ENCODE measurements at regions not wholly inside any gene's neighbourhood (a gene's known extent, or its start where the extent isn't known, plus 50 kb on each side); places are given as distances from the start of the nearest gene placed in this dataset.
"Not testable (repeated sequence)": the region's sequence is repeated elsewhere in the genome, so short reads cannot be mapped to it uniquely, and the experiment has no call there.

- DNase-seq (ENCODE audit: extremely low read depth in 1 of 11, low read depth in 9 of 11, low spot score in 4 of 11), result no peak
These were observed 132.9 kb upstream of the AADACL2 start for GRCh38 chr3:151600783-151601182.

- no peak for DNase-seq (ENCODE audit: extremely low read depth in 1 of 11, low read depth in 9 of 11, low spot score in 4 of 11)
These were observed 134.5 kb upstream of the AADACL2 start for GRCh38 chr3:151599103-151599672.

GRCh38 chr3:151596940-151597339 lies 136.1 kb upstream of the IGSF10 start:
- DNase-seq (ENCODE audit: extremely low read depth in 1 of 11, low read depth in 9 of 11, low spot score in 4 of 11), result no peak

GRCh38 chr3:151593928-151594327 lies 133.1 kb upstream of the IGSF10 start:
- no peak for DNase-seq (ENCODE audit: extremely low read depth in 1 of 11, low read depth in 9 of 11, low spot score in 4 of 11)

GRCh38 chr3:151592287-151592686 lies 131.4 kb upstream of the IGSF10 start:
- DNase-seq (ENCODE audit: extremely low read depth in 1 of 11, low read depth in 9 of 11, low spot score in 4 of 11), result no peak

- no peak for DNase-seq (ENCODE audit: extremely low read depth in 1 of 11, low read depth in 9 of 11, low spot score in 4 of 11)
These were observed 130.6 kb upstream of the IGSF10 start for GRCh38 chr3:151591441-151591840.

- DNase-seq (ENCODE audit: extremely low read depth in 1 of 11, low read depth in 9 of 11, low spot score in 4 of 11), result no peak
These were observed 128.4 kb upstream of the IGSF10 start for GRCh38 chr3:151589311-151589710.

GRCh38 chr3:151587659-151588058 lies 126.8 kb upstream of the IGSF10 start:
- DNase-seq (ENCODE audit: extremely low read depth in 1 of 11, low read depth in 9 of 11, low spot score in 4 of 11), result not testable (repeated sequence)

- no peak for DNase-seq (ENCODE audit: extremely low read depth in 1 of 11, low read depth in 9 of 11, low spot score in 4 of 11)
These were observed 123.7 kb upstream of the IGSF10 start for GRCh38 chr3:151584566-151584965.

- DNase-seq (ENCODE audit: extremely low read depth in 1 of 11, low read depth in 9 of 11, low spot score in 4 of 11), result no peak
These were observed 120.2 kb upstream of the IGSF10 start for GRCh38 chr3:151581035-151581434.

GRCh38 chr3:151580591-151580990 lies 119.7 kb upstream of the IGSF10 start:
- peak in 8 of 11 donors; percentile 15 to 52 (median 28) for DNase-seq (ENCODE audit: extremely low read depth in 1 of 11, low read depth in 9 of 11, low spot score in 4 of 11)

GRCh38 chr3:151579571-151580270 lies 118.9 kb upstream of the IGSF10 start:
- DNase-seq (ENCODE audit: extremely low read depth in 1 of 11, low read depth in 9 of 11, low spot score in 4 of 11), result no peak

GRCh38 chr3:151578495-151578894 lies 117.6 kb upstream of the IGSF10 start:
- DNase-seq (ENCODE audit: extremely low read depth in 1 of 11, low read depth in 9 of 11, low spot score in 4 of 11), result no peak

GRCh38 chr3:151576511-151577137 lies 115.8 kb upstream of the IGSF10 start:
- no peak for DNase-seq (ENCODE audit: extremely low read depth in 1 of 11, low read depth in 9 of 11, low spot score in 4 of 11)

GRCh38 chr3:151568184-151568583 lies 107.3 kb upstream of the IGSF10 start:
- DNase-seq (ENCODE audit: extremely low read depth in 1 of 11, low read depth in 9 of 11, low spot score in 4 of 11), result no peak

- DNase-seq (ENCODE audit: extremely low read depth in 1 of 11, low read depth in 9 of 11, low spot score in 4 of 11), result no peak
These were observed 106.6 kb upstream of the IGSF10 start for GRCh38 chr3:151567477-151567876.

- no peak for DNase-seq (ENCODE audit: extremely low read depth in 1 of 11, low read depth in 9 of 11, low spot score in 4 of 11)
These were observed 103.4 kb upstream of the IGSF10 start for GRCh38 chr3:151564261-151564660.

- no peak for DNase-seq (ENCODE audit: extremely low read depth in 1 of 11, low read depth in 9 of 11, low spot score in 4 of 11)
These were observed 102.4 kb upstream of the IGSF10 start for GRCh38 chr3:151563305-151563704.

GRCh38 chr3:151562891-151563290 lies 102.0 kb upstream of the IGSF10 start:
- no peak for DNase-seq (ENCODE audit: extremely low read depth in 1 of 11, low read depth in 9 of 11, low spot score in 4 of 11)

GRCh38 chr3:151561878-151562277 lies 101.0 kb upstream of the IGSF10 start:
- DNase-seq (ENCODE audit: extremely low read depth in 1 of 11, low read depth in 9 of 11, low spot score in 4 of 11), result no peak

GRCh38 chr3:151560738-151561137 lies 99.9 kb upstream of the IGSF10 start:
- DNase-seq (ENCODE audit: extremely low read depth in 1 of 11, low read depth in 9 of 11, low spot score in 4 of 11), result no peak
